NB4 (cell line): ENCODE measurements at regions not wholly inside any gene's neighbourhood (a gene's known extent, or its start where the extent isn't known, plus 50 kb on each side); places are given as distances from the start of the nearest gene placed in this dataset.
"Not testable (repeated sequence)": the region's sequence is repeated elsewhere in the genome, so short reads cannot be mapped to it uniquely, and the experiment has no call there.

ENCODE experiments used
- DNase-seq: peaks from one replicate; pipeline ENCODE4 v3.0.0; 2010; ENCODE audit warnings: low read depth
- H3K4me3 ChIP-seq: one replicate; pipeline ENCODE4 v1.5.1; 2011; ENCODE audit warnings: mild to moderate bottlenecking, low read depth, low read length, moderate library complexity
- CTCF ChIP-seq: IDR thresholded peaks from one replicate; pipeline ENCODE4 v1.5.1; 2012; ENCODE audit warnings: low read depth, low read length
- MYC ChIP-seq: IDR thresholded peaks from 2 replicates; pipeline ENCODE4 v1.6.1; 2011; ENCODE audit warnings: low read depth, low read length
- POLR2A ChIP-seq: IDR thresholded peaks from 2 replicates; pipeline ENCODE4 v1.6.1; 2011; ENCODE audit warnings: mild to moderate bottlenecking; ENCODE audit not compliant: insufficient read length; ENCODE audit errors: extremely low read depth
- TF ChIP-seq, protein P1 (sequence below): IDR thresholded peaks from 2 replicates; pipeline ENCODE4 v1.6.1; 2011; ENCODE audit warnings: low read depth, low read length

GRCh38 chr5:99445805-99446204 lies 517.0 kb upstream of the CHD1 start:
- DNase-seq, result no peak
- no peak overlapping the region for H3K4me3 ChIP-seq
- TF ChIP-seq, protein P1, sequence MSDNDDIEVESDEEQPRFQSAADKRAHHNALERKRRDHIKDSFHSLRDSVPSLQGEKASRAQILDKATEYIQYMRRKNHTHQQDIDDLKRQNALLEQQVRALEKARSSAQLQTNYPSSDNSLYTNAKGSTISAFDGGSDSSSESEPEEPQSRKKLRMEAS, result no peak
- TF ChIP-seq CTCF, result no peak

- TF ChIP-seq CTCF, result no peak
- H3K4me3 ChIP-seq, result no peak overlapping the region
- no peak for DNase-seq
Measured at GRCh38 chr5:99441235-99441634, 512.4 kb upstream of the CHD1 start.

- no peak for DNase-seq
- TF ChIP-seq CTCF, result no peak
- no peak for TF ChIP-seq MYC
- TF ChIP-seq, protein P1, result no peak
- TF ChIP-seq POLR2A, result no peak
Measured at GRCh38 chr5:99438619-99439018, 509.8 kb upstream of the CHD1 start.

GRCh38 chr5:99437986-99438385 lies 509.2 kb upstream of the CHD1 start:
- no peak overlapping the region for H3K4me3 ChIP-seq
- DNase-seq, result no peak
- TF ChIP-seq CTCF, result no peak

More at GRCh38 chr5:99438619-99439018, 509.8 kb upstream of the CHD1 start:
- H3K4me3 ChIP-seq, result no peak overlapping the region

GRCh38 chr5:99423396-99423795 lies 494.6 kb upstream of the CHD1 start:
- DNase-seq, H3K4me3 ChIP-seq: not testable (repeated sequence)

GRCh38 chr5:99418640-99419039 lies 489.8 kb upstream of the CHD1 start:
- DNase-seq, H3K4me3 ChIP-seq: not testable (repeated sequence)

DNA sequence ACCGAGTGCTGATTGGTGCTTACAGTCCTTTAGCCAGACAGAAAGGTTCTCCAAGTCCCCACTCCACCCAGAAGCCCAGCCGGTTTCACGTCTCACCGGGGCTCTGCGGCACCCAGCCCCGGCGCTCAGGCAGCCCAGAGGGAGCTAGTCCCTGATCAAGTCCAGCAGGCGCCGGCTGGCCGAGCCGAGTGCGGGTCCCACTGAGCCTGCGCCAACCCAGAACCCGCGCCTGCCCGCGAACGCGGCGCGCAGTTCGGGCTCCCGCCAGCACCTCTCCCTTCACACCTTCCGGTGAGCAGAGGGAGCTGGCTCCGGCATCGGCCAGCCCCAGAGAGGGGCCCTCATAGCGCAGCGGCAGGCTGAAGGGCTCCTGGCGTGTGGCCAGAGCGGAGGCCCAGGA lies 481.6 kb upstream of the CHD1 start:
- DNase-seq, H3K4me3 ChIP-seq: not testable (repeated sequence)

DNA sequence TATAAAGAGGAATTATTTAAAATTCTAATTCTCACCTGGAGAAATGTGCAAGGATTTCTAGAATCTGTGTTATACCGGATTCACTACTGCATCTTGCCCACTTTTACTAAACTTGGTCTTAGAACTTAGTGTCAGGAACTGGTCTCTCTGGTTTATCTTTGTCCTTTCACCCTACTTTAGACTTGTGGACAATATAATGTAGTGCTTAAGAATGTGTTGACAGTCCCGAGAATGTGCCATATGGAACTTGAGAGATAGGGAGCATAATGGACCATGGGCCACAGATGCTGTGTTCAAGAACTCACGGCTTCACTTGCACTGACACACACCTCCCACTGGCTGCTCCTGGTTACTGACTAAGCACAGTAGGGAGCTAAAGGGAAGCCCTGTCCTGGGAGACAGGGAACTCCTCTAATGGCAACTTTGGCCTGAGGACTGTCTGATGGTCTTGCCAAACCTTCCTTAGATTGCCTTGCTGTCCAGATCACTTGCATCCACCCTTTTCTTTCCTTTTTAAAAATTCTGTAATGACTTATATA lies 476.0 kb upstream of the CHD1 start:
- DNase-seq, H3K4me3 ChIP-seq: not testable (repeated sequence)

GRCh38 chr5:99400571-99400970 lies 471.8 kb upstream of the CHD1 start:
- not testable (repeated sequence) for DNase-seq, H3K4me3 ChIP-seq

DNA sequence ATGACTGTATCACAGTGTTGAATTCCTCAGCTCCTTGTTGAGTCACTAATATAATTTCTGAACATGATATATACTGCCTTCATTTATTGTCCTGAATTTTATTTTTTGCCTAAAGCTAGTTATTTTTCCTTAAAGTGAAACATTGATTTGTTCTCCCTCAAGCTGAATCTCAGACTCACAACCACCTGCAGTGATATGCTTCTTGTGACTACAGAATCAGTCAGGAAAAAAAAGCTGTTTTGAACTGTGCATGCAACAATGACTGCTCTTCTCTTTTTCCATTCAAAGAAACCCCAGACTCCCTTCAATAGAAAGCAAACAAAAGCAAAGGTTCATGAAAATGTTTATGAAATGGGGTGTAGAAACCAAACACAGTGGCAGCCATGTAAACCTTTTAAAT lies 470.2 kb upstream of the CHD1 start:
- H3K4me3 ChIP-seq, result no peak overlapping the region
- DNase-seq, result no peak
- TF ChIP-seq POLR2A (no peak), CTCF (no peak), MYC (no peak)
- TF ChIP-seq, protein P1, result no peak
